ENCODE measurements at regions not wholly inside any gene's neighbourhood (a gene's known extent, or its start where the extent isn't known, plus 50 kb on each side); places are given as distances from the start of the nearest gene placed in this dataset.

- DNase-seq (ENCODE audit: extremely low spot score), result no peak
- no peak for TF ChIP-seq SUZ12 (IDR thresholded peaks at IDR 0.05)
- ChIA-PET CTCF (interaction anchor here (0.6 kb wide), 1 partner anchor 10 kb away, joined by 3 read pairs; no protein-coding TSS in a partner anchor), POLR2A (no interaction called here)
These were observed 243.2 kb upstream of the RAB4A start for GRCh38 chr1:229027622-229028182.

- TF ChIP-seq TARDBP (IDR thresholded peaks at IDR 0.05), result no peak
- TF ChIP-seq CTBP1 (IDR thresholded peaks at IDR 0.05; ENCODE audit: borderline replicate concordance), result no peak
- TF ChIP-seq L3MBTL2 (conservative IDR thresholded peaks at IDR 0.05), result no peak
- TF ChIP-seq FOXA1 (IDR thresholded peaks at IDR 0.05), result no peak
- no peak for TF ChIP-seq ZNF384 (IDR thresholded peaks at IDR 0.05)
- TF ChIP-seq PKNOX1 (IDR thresholded peaks at IDR 0.05), result no peak
- TF ChIP-seq NFRKB (IDR thresholded peaks at IDR 0.05), result no peak
- no peak for TF ChIP-seq LEF1 (IDR thresholded peaks at IDR 0.05; ENCODE audit: borderline replicate concordance)
- TF ChIP-seq FOXK2 (IDR thresholded peaks at IDR 0.05), result no peak
- no peak for TF ChIP-seq BHLHE40 (IDR thresholded peaks at IDR 0.05; ENCODE audit: borderline replicate concordance)
- TF ChIP-seq ELF4 (IDR thresholded peaks at IDR 0.05), result no peak
- TF ChIP-seq FOXM1 (IDR thresholded peaks at IDR 0.05; ENCODE audit: borderline replicate concordance), result no peak
- no peak for TF ChIP-seq SUZ12 (IDR thresholded peaks at IDR 0.05)
- DNase-seq (ENCODE audit: extremely low spot score), result no peak
- CTCF ChIA-PET, result no interaction called here
- POLR2A ChIA-PET, result no interaction called here
These were observed 242.4 kb upstream of the RAB4A start for GRCh38 chr1:229028544-229028943.

GRCh38 chr1:229028987-229029878 lies 241.7 kb upstream of the RAB4A start:
- TF ChIP-seq SP1 (IDR thresholded peaks at IDR 0.05), result no peak
- TF ChIP-seq LEF1 (IDR thresholded peaks at IDR 0.05; ENCODE audit: borderline replicate concordance), result no peak
- no peak for TF ChIP-seq CTBP1 (IDR thresholded peaks at IDR 0.05; ENCODE audit: borderline replicate concordance)
- TF ChIP-seq ELF4 (IDR thresholded peaks at IDR 0.05), result no peak
- TF ChIP-seq L3MBTL2 (conservative IDR thresholded peaks at IDR 0.05), result no peak
- TF ChIP-seq FOXM1 (IDR thresholded peaks at IDR 0.05; ENCODE audit: borderline replicate concordance), result no peak
- TF ChIP-seq SUZ12 (IDR thresholded peaks at IDR 0.05), result no peak
- TF ChIP-seq NFRKB (IDR thresholded peaks at IDR 0.05), result no peak
- no peak for TF ChIP-seq PKNOX1 (IDR thresholded peaks at IDR 0.05)
- no peak for TF ChIP-seq FOXK2 (IDR thresholded peaks at IDR 0.05)
- TF ChIP-seq HDGF (IDR thresholded peaks at IDR 0.05; ENCODE audit: borderline replicate concordance), result no peak
- TF ChIP-seq TARDBP (IDR thresholded peaks at IDR 0.05), result no peak
- TF ChIP-seq ARNT (IDR thresholded peaks at IDR 0.05), result no peak
- TF ChIP-seq FOXA1 (IDR thresholded peaks at IDR 0.05), result no peak
- TF ChIP-seq BHLHE40 (IDR thresholded peaks at IDR 0.05; ENCODE audit: borderline replicate concordance), result no peak
- no peak for TF ChIP-seq ZNF384 (IDR thresholded peaks at IDR 0.05)
- ChIA-PET POLR2A (interaction anchor here (1.2 kb wide), 1 partner anchor 293 kb away, joined by 3 read pairs; no protein-coding TSS in a partner anchor), CTCF (interaction anchor here (0.7 kb wide), 1 partner anchor 33 kb away, joined by 3 read pairs; no protein-coding TSS in a partner anchor)
- no peak for DNase-seq (ENCODE audit: extremely low spot score)

GRCh38 chr1:229029879-229030235 lies 241.1 kb upstream of the RAB4A start:
- POLR2A ChIA-PET, result interaction anchor here (1.2 kb wide), 1 partner anchor 294 kb away, joined by 3 read pairs; no protein-coding TSS in a partner anchor
- CTCF ChIA-PET, result interaction anchor here (0.7 kb wide), 1 partner anchor 33 kb away, joined by 3 read pairs; no protein-coding TSS in a partner anchor
- no peak for TF ChIP-seq SP1 (IDR thresholded peaks at IDR 0.05)
- no peak for TF ChIP-seq FOXK2 (IDR thresholded peaks at IDR 0.05)

GRCh38 chr1:229030630-229031029 lies 240.3 kb upstream of the RAB4A start:
- TF ChIP-seq SP1 (IDR thresholded peaks at IDR 0.05), result no peak
- no peak for TF ChIP-seq ELF4 (IDR thresholded peaks at IDR 0.05)
- no peak for TF ChIP-seq NFRKB (IDR thresholded peaks at IDR 0.05)
- no peak for TF ChIP-seq CTBP1 (IDR thresholded peaks at IDR 0.05; ENCODE audit: borderline replicate concordance)
- no peak for DNase-seq (ENCODE audit: extremely low spot score)
- ChIA-PET CTCF (no interaction called here), POLR2A (interaction anchor here (0.9 kb wide), 1 partner anchor 17 kb away, joined by 3 read pairs; no protein-coding TSS in a partner anchor)

More at GRCh38 chr1:229029879-229030235, 241.1 kb upstream of the RAB4A start:
- no peak for DNase-seq (ENCODE audit: extremely low spot score)

- CTCF ChIA-PET, result interaction anchor here (0.7 kb wide), 1 partner anchor 650 kb away, joined by 3 read pairs; no protein-coding TSS in a partner anchor
- TF ChIP-seq PKNOX1 (IDR thresholded peaks at IDR 0.05) (peak; percentile 41; the same call in 1 of the 2 replicates), CTBP1 (IDR thresholded peaks at IDR 0.05; ENCODE audit: borderline replicate concordance) (no peak)
- DNase-seq (ENCODE audit: extremely low spot score), result no peak
- POLR2A ChIA-PET, result interaction anchor here (0.9 kb wide), 1 partner anchor 16 kb away, joined by 3 read pairs; no protein-coding TSS in a partner anchor
These were observed 239.8 kb upstream of the RAB4A start for GRCh38 chr1:229031061-229031460.
